Osteoblast (primary cell): ENCODE measurements at regions not wholly inside any gene's neighbourhood (a gene's known extent, or its start where the extent isn't known, plus 50 kb on each side); places are given as distances from the start of the nearest gene placed in this dataset.

Source experiments
- DNase-seq: peaks from one replicate; pipeline ENCODE4 v3.0.0; 2011; ENCODE audit warnings: low spot score, mixed read lengths; ENCODE audit not compliant: insufficient read length; ENCODE audit errors: missing footprints
- H2AFZ ChIP-seq: 2 replicates; pipeline ENCODE4 v1.6.0; 2011; ENCODE audit warnings: mild to moderate bottlenecking, low read length
- H3K27ac ChIP-seq: 2 replicates; pipeline ENCODE4 v1.5.1; 2011; ENCODE audit warnings: mild to moderate bottlenecking, low read depth, low read length, moderate library complexity
- H3K27me3 ChIP-seq: 2 replicates; pipeline ENCODE4 v1.6.0; 2012; ENCODE audit warnings: mild to moderate bottlenecking, control low read depth, inconsistent platforms, low read length, moderate library complexity; ENCODE audit not compliant: insufficient read depth
- H3K36me3 ChIP-seq: 2 replicates; pipeline ENCODE4 v1.5.1; 2011; ENCODE audit warnings: mild to moderate bottlenecking, low read length, control low read depth, moderate library complexity; ENCODE audit not compliant: insufficient read depth
- H3K4me1 ChIP-seq: 2 replicates; pipeline ENCODE4 v1.5.1; 2011; ENCODE audit warnings: mild to moderate bottlenecking, low read length, control low read depth, moderate library complexity; ENCODE audit not compliant: insufficient read depth
- H3K4me2 ChIP-seq: 2 replicates; pipeline ENCODE4 v1.6.0; 2011; ENCODE audit warnings: mild to moderate bottlenecking, low read length; ENCODE audit not compliant: insufficient read depth
- H3K4me3 ChIP-seq: fragments of 200-600 bp; sonication (generic); 3 replicates; pipeline ENCODE4 v1.5.1; 2012; ENCODE audit warnings: mild to moderate bottlenecking, low read length, inconsistent platforms; ENCODE audit not compliant: insufficient read depth
- H3K79me2 ChIP-seq: 2 replicates; pipeline ENCODE4 v1.6.0; 2012; ENCODE audit warnings: mild to moderate bottlenecking, low read length, control low read depth, inconsistent platforms; ENCODE audit not compliant: insufficient read depth
- H3K9me3 ChIP-seq: 2 replicates; pipeline ENCODE4 v1.5.1; 2011; ENCODE audit warnings: low read depth, low read length, control low read depth
- H4K20me1 ChIP-seq: 2 replicates; pipeline ENCODE4 v1.6.0; 2012; ENCODE audit warnings: mild to moderate bottlenecking, low read length, control low read depth; ENCODE audit not compliant: insufficient read depth
- TF ChIP-seq, protein P1 (sequence below): IDR thresholded peaks from 2 replicates; pipeline ENCODE4 v1.5.1; 2011; ENCODE audit warnings: mild to moderate bottlenecking, low read depth, low read length, moderate library complexity; ENCODE audit errors: extremely low read depth

DNA sequence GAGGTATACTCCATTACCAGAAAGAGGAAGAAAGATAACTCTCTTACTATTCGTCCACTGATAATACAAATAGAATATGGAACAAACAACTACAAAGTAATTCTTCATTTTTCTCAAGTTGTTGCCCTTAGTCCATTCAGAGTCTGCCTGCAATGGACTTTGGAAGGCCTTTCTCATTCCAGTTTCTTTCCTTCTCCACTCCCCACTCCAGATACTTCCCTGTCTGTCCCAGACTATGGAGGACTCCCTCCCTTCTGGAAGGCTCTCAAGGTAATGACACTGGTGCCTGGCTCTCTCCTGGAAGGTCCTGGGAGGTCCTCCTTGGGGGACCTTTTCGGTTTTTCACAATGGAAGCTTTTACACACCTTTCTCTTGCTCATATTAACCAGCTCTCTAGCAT is 167.8 kb downstream of the SDHAF3 start:
- Histone ChIP-seq H3K4me2 (no peak overlapping the region), H3K27ac (no peak overlapping the region), H2AFZ (no peak overlapping the region), H3K9me3 (no peaks in the 10 kb centered on the region), H3K79me2 (no peaks in the 10 kb centered on the region), H3K4me1 (no peaks in the 10 kb centered on the region), H4K20me1 (no peaks in the 10 kb centered on the region), H3K4me3 (no peak overlapping the region), H3K36me3 (no peaks in the 10 kb centered on the region), H3K27me3 (no peaks in the 10 kb centered on the region)
- TF ChIP-seq, protein P1, sequence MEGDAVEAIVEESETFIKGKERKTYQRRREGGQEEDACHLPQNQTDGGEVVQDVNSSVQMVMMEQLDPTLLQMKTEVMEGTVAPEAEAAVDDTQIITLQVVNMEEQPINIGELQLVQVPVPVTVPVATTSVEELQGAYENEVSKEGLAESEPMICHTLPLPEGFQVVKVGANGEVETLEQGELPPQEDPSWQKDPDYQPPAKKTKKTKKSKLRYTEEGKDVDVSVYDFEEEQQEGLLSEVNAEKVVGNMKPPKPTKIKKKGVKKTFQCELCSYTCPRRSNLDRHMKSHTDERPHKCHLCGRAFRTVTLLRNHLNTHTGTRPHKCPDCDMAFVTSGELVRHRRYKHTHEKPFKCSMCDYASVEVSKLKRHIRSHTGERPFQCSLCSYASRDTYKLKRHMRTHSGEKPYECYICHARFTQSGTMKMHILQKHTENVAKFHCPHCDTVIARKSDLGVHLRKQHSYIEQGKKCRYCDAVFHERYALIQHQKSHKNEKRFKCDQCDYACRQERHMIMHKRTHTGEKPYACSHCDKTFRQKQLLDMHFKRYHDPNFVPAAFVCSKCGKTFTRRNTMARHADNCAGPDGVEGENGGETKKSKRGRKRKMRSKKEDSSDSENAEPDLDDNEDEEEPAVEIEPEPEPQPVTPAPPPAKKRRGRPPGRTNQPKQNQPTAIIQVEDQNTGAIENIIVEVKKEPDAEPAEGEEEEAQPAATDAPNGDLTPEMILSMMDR, result no peak
- DNase-seq, result no peak

DNA sequence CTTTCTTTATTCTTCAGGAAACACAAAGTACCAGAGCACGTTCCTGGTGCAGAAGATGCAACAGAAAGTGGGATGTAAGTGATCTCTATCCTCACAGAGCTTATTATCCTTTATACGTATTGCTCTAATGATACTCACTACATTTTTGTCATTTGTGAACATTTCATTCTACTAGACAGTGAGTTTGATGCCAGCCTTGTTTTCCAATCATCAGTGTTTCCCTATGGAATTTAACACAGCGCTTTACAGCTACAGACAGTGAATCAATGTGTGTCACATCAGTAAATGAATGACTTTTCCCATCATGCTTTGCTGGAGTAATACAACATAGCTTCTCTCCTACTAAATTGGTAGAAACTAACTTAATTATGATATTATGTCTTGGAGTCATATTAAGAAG is 175.5 kb downstream of the SDHAF3 start:
- H3K4me3 ChIP-seq, result no peak overlapping the region
- no peaks in the 10 kb centered on the region for H3K36me3 ChIP-seq
- H3K27me3 ChIP-seq, result no peaks in the 10 kb centered on the region
- no peak overlapping the region for H2AFZ ChIP-seq
- no peak overlapping the region for H3K4me2 ChIP-seq
- TF ChIP-seq, protein P1, result no peak
- H3K4me1 ChIP-seq, result no peaks in the 10 kb centered on the region
- no peaks in the 10 kb centered on the region for H3K9me3 ChIP-seq
- no peak overlapping the region for H3K27ac ChIP-seq
- no peak for DNase-seq
- H3K79me2 ChIP-seq, result no peaks in the 10 kb centered on the region
- no peaks in the 10 kb centered on the region for H4K20me1 ChIP-seq

DNA sequence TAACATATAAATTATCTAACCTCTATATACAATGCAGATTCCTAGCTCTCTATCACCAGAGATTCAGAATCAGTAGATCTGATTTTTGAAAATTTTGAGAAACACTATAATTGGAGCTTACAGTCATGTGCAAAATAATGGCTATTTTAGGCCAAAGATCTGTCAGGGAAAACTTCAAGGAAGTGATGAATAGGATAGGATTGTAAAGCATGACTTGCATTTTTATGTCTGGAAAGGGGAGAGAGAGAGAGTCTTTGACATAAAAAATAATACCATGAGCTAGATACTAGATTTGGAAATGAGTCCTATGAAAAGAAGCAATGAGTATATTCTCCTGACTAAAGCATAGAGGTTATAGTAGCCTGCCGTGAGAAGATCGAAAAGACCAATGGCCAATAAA is 181.1 kb downstream of the SDHAF3 start:
- Histone ChIP-seq H3K27me3 (no peaks in the 10 kb centered on the region), H3K4me3 (no peak overlapping the region), H3K79me2 (no peaks in the 10 kb centered on the region), H3K27ac (no peak overlapping the region), H3K4me1 (no peaks in the 10 kb centered on the region), H3K9me3 (no peaks in the 10 kb centered on the region), H2AFZ (no peak overlapping the region), H4K20me1 (no peaks in the 10 kb centered on the region), H3K4me2 (no peak overlapping the region), H3K36me3 (no peaks in the 10 kb centered on the region)
- DNase-seq, result no peak
- TF ChIP-seq, protein P1, result no peak

DNA sequence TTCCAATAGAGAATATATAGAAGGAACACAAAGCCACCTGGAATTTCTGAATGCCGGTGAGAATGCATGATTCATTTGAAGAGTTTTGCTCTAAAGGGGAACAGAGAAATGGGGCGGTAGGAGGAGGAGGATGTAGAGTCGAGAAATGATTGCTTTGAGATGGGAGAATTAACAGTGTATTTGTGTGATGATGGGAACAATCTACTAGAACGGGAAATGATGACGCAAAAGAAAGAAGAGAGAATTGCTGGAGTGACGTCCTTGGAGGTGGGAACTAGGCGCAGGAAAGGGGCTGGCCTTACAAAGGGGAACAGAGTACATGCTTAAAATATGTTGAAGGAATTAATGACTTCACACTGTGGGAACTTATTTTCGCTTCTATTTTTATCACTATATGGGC is 188.1 kb downstream of the SDHAF3 start:
- no peaks in the 10 kb centered on the region for H3K79me2 ChIP-seq
- H3K27ac ChIP-seq, result no peak overlapping the region
- TF ChIP-seq, protein P1, result no peak
- no peak overlapping the region for H2AFZ ChIP-seq
- DNase-seq, result no peak
- H3K4me2 ChIP-seq, result no peak overlapping the region
- no peaks in the 10 kb centered on the region for H4K20me1 ChIP-seq
- H3K4me1 ChIP-seq, result no peaks in the 10 kb centered on the region
- no peaks in the 10 kb centered on the region for H3K36me3 ChIP-seq
- no peak overlapping the region for H3K4me3 ChIP-seq
- no peaks in the 10 kb centered on the region for H3K9me3 ChIP-seq
- H3K27me3 ChIP-seq, result no peaks in the 10 kb centered on the region
